HEK293T (cell line): ENCODE measurements at regions not wholly inside any gene's neighbourhood (a gene's known extent, or its start where the extent isn't known, plus 50 kb on each side); places are given as distances from the start of the nearest gene placed in this dataset.

ENCODE experiments used
- BHLHE40 ChIP-seq: fragments of 450-650 bp; IDR thresholded peaks from 2 replicates; pipeline ENCODE4 v1.6.1; 2016; ENCODE audit warnings: mild to moderate bottlenecking, moderate library complexity, borderline replicate concordance
- CTBP1 ChIP-seq: fragments of 450-650 bp; IDR thresholded peaks from 2 replicates; pipeline ENCODE4 v1.6.1; 2016; ENCODE audit warnings: borderline replicate concordance
- ELF4 ChIP-seq: fragments of 450-650 bp; IDR thresholded peaks from 2 replicates; pipeline ENCODE4 v1.6.1; 2017; ENCODE audit warnings: antibody characterized with exemption
- FOXA1 ChIP-seq: fragments of 450-650 bp; IDR thresholded peaks from 2 replicates; pipeline ENCODE4 v1.6.1; 2016; ENCODE audit warnings: mild to moderate bottlenecking
- FOXK2 ChIP-seq: fragments of 450-650 bp; IDR thresholded peaks from 2 replicates; pipeline ENCODE4 v1.6.1; 2016; ENCODE audit warnings: mild to moderate bottlenecking
- FOXM1 ChIP-seq: fragments of 450-650 bp; IDR thresholded peaks from 2 replicates; pipeline ENCODE4 v1.6.1; 2017; ENCODE audit warnings: mild to moderate bottlenecking, borderline replicate concordance
- L3MBTL2 ChIP-seq: fragments of 450-650 bp; conservative IDR thresholded peaks from 2 replicates; pipeline ENCODE4 v1.6.1; 2016; ENCODE audit warnings: mild to moderate bottlenecking
- NFRKB ChIP-seq: fragments of 450-650 bp; IDR thresholded peaks from 2 replicates; pipeline ENCODE4 v1.6.1; 2016; ENCODE audit warnings: mild to moderate bottlenecking, moderate library complexity
- SP1 ChIP-seq: fragments of 450-650 bp; IDR thresholded peaks from 2 replicates; pipeline ENCODE4 v1.6.1; 2017
- SUZ12 ChIP-seq: fragments of 450-650 bp; IDR thresholded peaks from 2 replicates; pipeline ENCODE4 v1.6.1; 2016; ENCODE audit warnings: mild to moderate bottlenecking
- TARDBP ChIP-seq: fragments of 450-650 bp; IDR thresholded peaks from 2 replicates; pipeline ENCODE4 v1.6.1; 2016

DNA sequence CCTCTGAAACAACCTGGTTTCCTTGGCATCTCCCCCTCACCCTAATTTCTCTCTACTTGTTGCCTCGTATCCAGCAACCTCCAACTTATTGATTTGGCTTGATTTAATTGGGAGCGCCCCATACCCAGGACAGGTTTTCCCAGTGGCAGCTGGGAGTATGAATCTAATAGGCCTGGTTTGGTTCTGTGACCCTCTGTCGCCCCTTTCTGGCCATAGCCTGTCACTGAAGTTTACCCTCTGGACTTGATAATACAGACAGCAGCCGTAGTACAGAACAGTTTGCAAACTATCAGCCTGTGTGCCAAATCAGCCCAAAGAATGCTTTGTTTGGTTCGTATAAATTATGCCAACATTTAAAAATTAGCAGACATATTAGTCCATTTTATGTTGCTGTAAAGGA is 525.1 kb upstream of the GOLIM4 start:
- TF ChIP-seq SP1 (no peak), NFRKB (no peak), BHLHE40 (no peak), L3MBTL2 (no peak), FOXA1 (no peak), ELF4 (no peak), FOXM1 (no peak), SUZ12 (no peak), TARDBP (no peak), CTBP1 (no peak), FOXK2 (no peak)
